HG03097 (cell line): ENCODE measurements at regions not wholly inside any gene's neighbourhood (a gene's known extent, or its start where the extent isn't known, plus 50 kb on each side); places are given as distances from the start of the nearest gene placed in this dataset.

Experiments
- ATAC-seq: cut with Tn5 transposase; IDR thresholded peaks from one replicate; pipeline ENCODE4 v1.9.1; 2021; ENCODE audit not compliant: unreplicated experiment, low FRiP score

- no peak for ATAC-seq
Measured at GRCh38 chr3:187924651-187925050, 179.4 kb upstream of the BCL6 start.

- ATAC-seq, result no peak
Measured at GRCh38 chr3:187925326-187925725, 180.1 kb upstream of the BCL6 start.

GRCh38 chr3:187926620-187927019 is 181.4 kb upstream of the BCL6 start:
- ATAC-seq, result no peak

GRCh38 chr3:187927565-187927964 is 182.3 kb upstream of the BCL6 start:
- no peak for ATAC-seq

- no peak for ATAC-seq
Measured at GRCh38 chr3:187929112-187929816, 184.0 kb upstream of the BCL6 start.

- no peak for ATAC-seq
Measured at GRCh38 chr3:187930021-187930420, 184.8 kb upstream of the BCL6 start.

GRCh38 chr3:187931101-187931500 is 185.8 kb upstream of the BCL6 start:
- ATAC-seq, result no peak

- ATAC-seq, result no peak
Measured at GRCh38 chr3:187931770-187932278, 186.6 kb upstream of the BCL6 start.

- ATAC-seq, result no peak
Measured at GRCh38 chr3:187932530-187932929, 187.3 kb upstream of the BCL6 start.

- peak; percentile 94 for ATAC-seq
Measured at GRCh38 chr3:187935623-187936156, 190.4 kb upstream of the BCL6 start.

- ATAC-seq, result no peak
Measured at GRCh38 chr3:187936676-187937075, 191.4 kb upstream of the BCL6 start.

GRCh38 chr3:187939891-187940290 is 194.6 kb upstream of the BCL6 start:
- no peak for ATAC-seq

GRCh38 chr3:187941135-187941847 is 196.0 kb upstream of the BCL6 start:
- ATAC-seq, result no peak

- ATAC-seq, result no peak
Measured at GRCh38 chr3:187941848-187942194, 196.6 kb upstream of the BCL6 start.

- ATAC-seq, result no peak
Measured at GRCh38 chr3:187942658-187943241, 197.5 kb upstream of the BCL6 start.

GRCh38 chr3:187943677-187944389 is 198.6 kb upstream of the BCL6 start:
- ATAC-seq, result no peak

GRCh38 chr3:187944390-187945179 is 199.3 kb upstream of the BCL6 start:
- no peak for ATAC-seq

- ATAC-seq, result no peak
Measured at GRCh38 chr3:187945374-187945773, 200.1 kb upstream of the BCL6 start.

GRCh38 chr3:187946163-187946691 is 201.0 kb upstream of the BCL6 start:
- no peak for ATAC-seq

GRCh38 chr3:187946981-187947380 is 201.7 kb upstream of the BCL6 start:
- no peak for ATAC-seq
